SW 1271 (cell line): ENCODE measurements at regions not wholly inside any gene's neighbourhood (a gene's known extent, or its start where the extent isn't known, plus 50 kb on each side); places are given as distances from the start of the nearest gene placed in this dataset.
A peak's percentile ranks its signal among the peaks of the same experiment; 100 is the strongest.

ENCODE experiments used
- DNase-seq, 2 experiments: peaks; one replicate each; lab custom pipeline; 2025; lab: John Stamatoyannopoulos, UW

GRCh38 chr14:66115740-66116502, 370.2 kb upstream of the CCDC196 start:
- DNase-seq, result no peak

- DNase-seq, result no peak
Observed at GRCh38 chr14:66116732-66117131, 369.4 kb upstream of the CCDC196 start.

GRCh38 chr14:66117600-66117999, 368.6 kb upstream of the CCDC196 start:
- peak; percentile 24 to 47 for DNase-seq

- DNase-seq, result no peak
Observed at GRCh38 chr14:66119606-66120231, 366.5 kb upstream of the CCDC196 start.

GRCh38 chr14:66120402-66120801, 365.8 kb upstream of the CCDC196 start:
- DNase-seq, result no peak

GRCh38 chr14:66121859-66122258, 364.3 kb upstream of the CCDC196 start:
- DNase-seq, result no peak

GRCh38 chr14:66129224-66129623, 356.9 kb upstream of the CCDC196 start:
- no peak for DNase-seq

- no peak for DNase-seq
Observed at GRCh38 chr14:66131111-66131510, 355.1 kb upstream of the CCDC196 start.

- DNase-seq, result no peak
Observed at GRCh38 chr14:66133666-66134065, 352.5 kb upstream of the CCDC196 start.

GRCh38 chr14:66135831-66136230, 350.3 kb upstream of the CCDC196 start:
- DNase-seq, result no peak

GRCh38 chr14:66137081-66137480, 349.1 kb upstream of the CCDC196 start:
- DNase-seq, result no peak

GRCh38 chr14:66139432-66139831, 346.7 kb upstream of the CCDC196 start:
- DNase-seq, result no peak

GRCh38 chr14:66140213-66140918, 345.8 kb upstream of the CCDC196 start:
- DNase-seq, result no peak

GRCh38 chr14:66140963-66141362, 345.2 kb upstream of the CCDC196 start:
- no peak for DNase-seq

- DNase-seq, result no peak
Observed at GRCh38 chr14:66141733-66142132, 344.4 kb upstream of the CCDC196 start.

- DNase-seq, result no peak
Observed at GRCh38 chr14:66143387-66144112, 342.6 kb upstream of the CCDC196 start.

- no peak for DNase-seq
Observed at GRCh38 chr14:66152302-66152701, 333.9 kb upstream of the CCDC196 start.

- no peak for DNase-seq
Observed at GRCh38 chr14:66152747-66153146, 333.4 kb upstream of the CCDC196 start.

GRCh38 chr14:66163023-66163422, 323.1 kb upstream of the CCDC196 start:
- no peak for DNase-seq

GRCh38 chr14:66165337-66165736, 320.8 kb upstream of the CCDC196 start:
- no peak for DNase-seq

- no peak for DNase-seq
Observed at GRCh38 chr14:66174453-66174891, 311.7 kb upstream of the CCDC196 start.

GRCh38 chr14:66177935-66178334, 308.2 kb upstream of the CCDC196 start:
- DNase-seq, result no peak
